T-helper 1 cell treated with Interleukin-12 subunit alpha and Interleukin-12 subunit beta and Interleukin-4 antibody, amounts not matched to agents 30 μg/mL and 1 μg/mL, for 36 hours (primary cell): ENCODE measurements at regions not wholly inside any gene's neighbourhood (a gene's known extent, or its start where the extent isn't known, plus 50 kb on each side); places are given as distances from the start of the nearest gene placed in this dataset.
"Not testable (repeated sequence)": the region's sequence is repeated elsewhere in the genome, so short reads cannot be mapped to it uniquely, and the experiment has no call there.

Experiments
- H3K27ac Mint-ChIP-seq: one replicate; pipeline ENCODE4 v1.8.0; 2021; ENCODE audit warnings: mild to moderate bottlenecking, mixed read lengths
- H3K27me3 Mint-ChIP-seq: one replicate; pipeline ENCODE4 v1.8.0; 2021; ENCODE audit warnings: low read depth, mixed read lengths
- H3K36me3 Mint-ChIP-seq: one replicate; pipeline ENCODE4 v1.8.0; 2021; ENCODE audit warnings: low read depth, mixed read lengths
- H3K4me1 Mint-ChIP-seq: one replicate; pipeline ENCODE4 v1.8.0; 2021; ENCODE audit warnings: low read depth, mixed read lengths
- H3K4me3 Mint-ChIP-seq: one replicate; pipeline ENCODE4 v1.8.0; 2021; ENCODE audit warnings: mild to moderate bottlenecking, moderate library complexity, mixed read lengths
- H3K9me3 Mint-ChIP-seq: one replicate; pipeline ENCODE4 v1.8.0; 2021; ENCODE audit warnings: mixed read lengths

- Mint-ChIP-seq H3K4me3 (no peak overlapping the region), H3K9me3 (no peaks in the 10 kb centered on the region), H3K27me3 (no peaks in the 10 kb centered on the region), H3K27ac (no peak overlapping the region), H3K4me1 (no peaks in the 10 kb centered on the region), H3K36me3 (no peaks in the 10 kb centered on the region)
Measured at GRCh38 chrY:20042993-20043392, 298.5 kb upstream of the KDM5D start.

GRCh38 chrY:20025676-20026075 lies 281.1 kb upstream of the KDM5D start:
- Mint-ChIP-seq H3K9me3 (no peaks in the 10 kb centered on the region), H3K27ac (no peak overlapping the region), H3K27me3 (no peaks in the 10 kb centered on the region), H3K36me3 (no peaks in the 10 kb centered on the region), H3K4me3 (no peak overlapping the region), H3K4me1 (no peaks in the 10 kb centered on the region)

GRCh38 chrY:19993410-19993809 lies 248.9 kb upstream of the KDM5D start:
- not testable (repeated sequence) for H3K27ac Mint-ChIP-seq, H3K36me3 Mint-ChIP-seq, H3K4me3 Mint-ChIP-seq, H3K27me3 Mint-ChIP-seq, H3K4me1 Mint-ChIP-seq, H3K9me3 Mint-ChIP-seq

- no peaks in the 10 kb centered on the region for H3K27me3 Mint-ChIP-seq
- H3K4me3 Mint-ChIP-seq, result no peak overlapping the region
- H3K36me3 Mint-ChIP-seq, result no peaks in the 10 kb centered on the region
- no peaks in the 10 kb centered on the region for H3K9me3 Mint-ChIP-seq
- H3K4me1 Mint-ChIP-seq, result no peaks in the 10 kb centered on the region
- no peak overlapping the region for H3K27ac Mint-ChIP-seq
Measured at GRCh38 chrY:19973012-19973411, 228.5 kb upstream of the KDM5D start.

GRCh38 chrY:19947702-19948101 lies 203.2 kb upstream of the KDM5D start:
- Mint-ChIP-seq H3K27me3 (no peaks in the 10 kb centered on the region), H3K4me3 (no peak overlapping the region)

GRCh38 chrY:19899011-19899410 lies 154.5 kb upstream of the KDM5D start:
- Mint-ChIP-seq H3K27me3 (no peaks in the 10 kb centered on the region), H3K4me1 (no peaks in the 10 kb centered on the region), H3K4me3 (no peak overlapping the region), H3K36me3 (no peaks in the 10 kb centered on the region), H3K27ac (no peak overlapping the region), H3K9me3 (no peaks in the 10 kb centered on the region)

More at GRCh38 chrY:19947702-19948101, 203.2 kb upstream of the KDM5D start:
- Mint-ChIP-seq H3K9me3 (no peaks in the 10 kb centered on the region), H3K36me3 (no peaks in the 10 kb centered on the region), H3K4me1 (no peaks in the 10 kb centered on the region), H3K27ac (no peak overlapping the region)

- no peak overlapping the region for H3K4me3 Mint-ChIP-seq
- H3K9me3 Mint-ChIP-seq, result no peaks in the 10 kb centered on the region
- no peaks in the 10 kb centered on the region for H3K27me3 Mint-ChIP-seq
- no peaks in the 10 kb centered on the region for H3K4me1 Mint-ChIP-seq
- H3K36me3 Mint-ChIP-seq, result no peaks in the 10 kb centered on the region
- no peak overlapping the region for H3K27ac Mint-ChIP-seq
Measured at GRCh38 chrY:19892076-19892964, 147.8 kb upstream of the KDM5D start.

- H3K4me1 Mint-ChIP-seq, result no peaks in the 10 kb centered on the region
- no peak overlapping the region for H3K4me3 Mint-ChIP-seq
- H3K9me3 Mint-ChIP-seq, result no peaks in the 10 kb centered on the region
- no peaks in the 10 kb centered on the region for H3K27me3 Mint-ChIP-seq
- no peaks in the 10 kb centered on the region for H3K36me3 Mint-ChIP-seq
- no peak overlapping the region for H3K27ac Mint-ChIP-seq
Measured at GRCh38 chrY:19882145-19882544, 137.6 kb upstream of the KDM5D start.

GRCh38 chrY:19869715-19870114 lies 125.2 kb upstream of the KDM5D start:
- Mint-ChIP-seq H3K9me3 (no peaks in the 10 kb centered on the region), H3K36me3 (no peaks in the 10 kb centered on the region), H3K4me3 (no peak overlapping the region), H3K27me3 (no peaks in the 10 kb centered on the region), H3K4me1 (no peaks in the 10 kb centered on the region), H3K27ac (no peak overlapping the region)

GRCh38 chrY:19869281-19869680 lies 124.8 kb upstream of the KDM5D start:
- Mint-ChIP-seq H3K4me3 (no peak overlapping the region), H3K9me3 (no peaks in the 10 kb centered on the region), H3K36me3 (no peaks in the 10 kb centered on the region), H3K27me3 (no peaks in the 10 kb centered on the region), H3K27ac (no peak overlapping the region), H3K4me1 (no peaks in the 10 kb centered on the region)

- Mint-ChIP-seq H3K36me3 (no peaks in the 10 kb centered on the region), H3K27ac (no peak overlapping the region), H3K9me3 (no peaks in the 10 kb centered on the region), H3K27me3 (no peaks in the 10 kb centered on the region), H3K4me1 (no peaks in the 10 kb centered on the region), H3K4me3 (no peak overlapping the region)
Measured at GRCh38 chrY:19868647-19869046, 124.1 kb upstream of the KDM5D start.

- Mint-ChIP-seq H3K9me3 (no peaks in the 10 kb centered on the region), H3K4me3 (no peak overlapping the region), H3K4me1 (peaks cover 3% of the 10 kb centered on the region)
Measured at GRCh38 chrY:19856474-19857135, 112.1 kb upstream of the KDM5D start.

GRCh38 chrY:19842972-19843371 lies 98.4 kb upstream of the KDM5D start:
- Mint-ChIP-seq H3K9me3 (no peaks in the 10 kb centered on the region), H3K27ac (no peak overlapping the region), H3K4me1 (no peaks in the 10 kb centered on the region), H3K4me3 (no peak overlapping the region), H3K27me3 (no peaks in the 10 kb centered on the region), H3K36me3 (no peaks in the 10 kb centered on the region)

More at GRCh38 chrY:19856474-19857135, 112.1 kb upstream of the KDM5D start:
- Mint-ChIP-seq H3K27ac (no peak overlapping the region), H3K27me3 (no peaks in the 10 kb centered on the region), H3K36me3 (no peaks in the 10 kb centered on the region)

GRCh38 chrY:19824136-19824535 lies 79.6 kb upstream of the KDM5D start:
- H3K9me3 Mint-ChIP-seq, result no peaks in the 10 kb centered on the region
- H3K27ac Mint-ChIP-seq, result no peak overlapping the region
- no peak overlapping the region for H3K4me3 Mint-ChIP-seq

GRCh38 chrY:19818546-19818945 lies 74.0 kb upstream of the KDM5D start:
- Mint-ChIP-seq H3K9me3 (no peaks in the 10 kb centered on the region), H3K36me3 (no peaks in the 10 kb centered on the region), H3K4me3 (no peak overlapping the region), H3K27me3 (no peaks in the 10 kb centered on the region), H3K4me1 (peaks cover 2% of the 10 kb centered on the region), H3K27ac (no peak overlapping the region)

More at GRCh38 chrY:19824136-19824535, 79.6 kb upstream of the KDM5D start:
- no peaks in the 10 kb centered on the region for H3K27me3 Mint-ChIP-seq
- H3K4me1 Mint-ChIP-seq, result no peaks in the 10 kb centered on the region
- no peaks in the 10 kb centered on the region for H3K36me3 Mint-ChIP-seq
